ENCODE measurements at regions not wholly inside any gene's neighbourhood (a gene's known extent, or its start where the extent isn't known, plus 50 kb on each side); places are given as distances from the start of the nearest gene placed in this dataset.

GRCh38 chr3:67305160-67305559 is 307.1 kb downstream of the KBTBD8 start:
- 71 to 72% methylated on average over 2 of the region's 2 CpGs for WGBS, 2 donors
- Histone ChIP-seq H3K36me3 (no peaks in the 10 kb centered on the region), H3K27me3 (peaks cover 0 to 7% (median 0%) of the 10 kb centered on the region in 7 donors), H3K9me3 (peaks cover 0 to 3% (median 0%) of the 10 kb centered on the region in 11 donors), H3K4me3 (no peak overlapping the region), H3K27ac (no peak overlapping the region), H3K4me1 (no peaks in the 10 kb centered on the region)
- ATAC-seq (no peak), DNase-seq (no peak)
- intact Hi-C loops (cut with DNase I): no loop called here
- TF ChIP-seq CTCF (IDR thresholded peaks at IDR 0.05): no peak

- TF ChIP-seq CTCF (IDR thresholded peaks at IDR 0.05): no peak
- no peaks in the 10 kb centered on the region for H3K36me3 ChIP-seq
- ATAC-seq (no peak), DNase-seq (no peak)
- H3K4me3 ChIP-seq: no peak overlapping the region
- peaks cover 0 to 3% (median 0%) of the 10 kb centered on the region in 11 donors for H3K9me3 ChIP-seq
- intact Hi-C loops (cut with DNase I): no loop called here
- WGBS, 2 donors: 60 to 66% methylated on average over 2 of the region's 2 CpGs
- no peak overlapping the region for H3K27ac ChIP-seq
- H3K4me1 ChIP-seq: no peaks in the 10 kb centered on the region
- H3K27me3 ChIP-seq: peaks cover 0 to 7% (median 0%) of the 10 kb centered on the region in 7 donors
Measured at GRCh38 chr3:67305922-67306321, 307.8 kb downstream of the KBTBD8 start.

- Histone ChIP-seq H3K4me3 (no peak overlapping the region), H3K4me1 (no peaks in the 10 kb centered on the region), H3K27me3 (no peaks in the 10 kb centered on the region), H3K36me3 (no peaks in the 10 kb centered on the region), H3K9me3 (peaks cover 0 to 3% (median 0%) of the 10 kb centered on the region in 11 donors), H3K27ac (no peak overlapping the region)
- no peak for ATAC-seq
- no peak for DNase-seq
- no peak for TF ChIP-seq CTCF (IDR thresholded peaks at IDR 0.05)
- intact Hi-C loops (cut with DNase I): no loop called here
- 84 to 88% methylated on average over 4 of the region's 4 CpGs for WGBS, 2 donors
Measured at GRCh38 chr3:67311440-67311839, 313.3 kb downstream of the KBTBD8 start.

GRCh38 chr3:67312155-67312554 is 314.0 kb downstream of the KBTBD8 start:
- 59 to 65% methylated on average over 3 of the region's 3 CpGs for WGBS, 2 donors
- ATAC-seq (no peak), DNase-seq (no peak)
- H3K27ac ChIP-seq: no peak overlapping the region
- H3K4me3 ChIP-seq: no peak overlapping the region
- no peaks in the 10 kb centered on the region for H3K27me3 ChIP-seq
- no peak for TF ChIP-seq CTCF (IDR thresholded peaks at IDR 0.05)
- no peaks in the 10 kb centered on the region for H3K4me1 ChIP-seq
- intact Hi-C loops (cut with DNase I): no loop called here
- H3K36me3 ChIP-seq: no peaks in the 10 kb centered on the region
- H3K9me3 ChIP-seq: peaks cover 0 to 3% (median 0%) of the 10 kb centered on the region in 11 donors

Measured in heart right ventricle (tissue), 16 donors.